H1 (cell line): ENCODE measurements at regions not wholly inside any gene's neighbourhood (a gene's known extent, or its start where the extent isn't known, plus 50 kb on each side); places are given as distances from the start of the nearest gene placed in this dataset.

Experiments
- CTCF ChIA-PET: fragments of 300-600 bp; sonication (Branson Sonifier 250); formaldehyde crosslinking; loops from one replicate; lab custom pipeline; 2021; ENCODE audit not compliant: partially characterized antibody; lab: Charles Lee
- POLR2A ChIA-PET: fragments of 300-600 bp; sonication (Branson Sonifier 250); formaldehyde crosslinking; loops from one replicate; lab custom pipeline; 2021; ENCODE audit warnings: inconsistent platforms; ENCODE audit not compliant: partially characterized antibody; lab: Charles Lee
- DNase-seq, 2 experiments: peaks; one replicate each; pipeline versions ENCODE4 v3.0.0 to v3.0.0-alpha.2; 2010 to 2022; ENCODE audit warnings: low spot score in 2 of 2, low read depth in 1 of 2, mixed read lengths in 1 of 2
- FAIRE-seq: peaks from 2 replicates; lab custom pipeline; 2011; peaks lifted over from hg19 to GRCh38; lab: Jason Lieb, UNC
- H2AFZ ChIP-seq: 2 replicates; pipeline ENCODE4 v1.8.1; 2012; ENCODE audit warnings: low read length, inconsistent platforms
- H2AK5ac ChIP-seq: 2 replicates; pipeline ENCODE4 v1.6.1; 2013; ENCODE audit warnings: low read depth, low read length
- H2BK120ac ChIP-seq: replicated peaks from 2 replicates; pipeline ENCODE3; 2013; ENCODE audit warnings: low read depth, low read length, inconsistent platforms
- H2BK12ac ChIP-seq: 2 replicates; pipeline ENCODE4 v1.6.1; 2013; ENCODE audit warnings: low read depth, low read length
- H2BK15ac ChIP-seq: 2 replicates; pipeline ENCODE4 v1.6.1; 2013; ENCODE audit warnings: low read length
- H2BK20ac ChIP-seq: 2 replicates; pipeline ENCODE4 v1.6.1; 2013; ENCODE audit warnings: low read length
- H2BK5ac ChIP-seq: 2 replicates; pipeline ENCODE4 v1.6.1; 2013; ENCODE audit warnings: low read depth, low read length
- H3K14ac ChIP-seq: 2 replicates; pipeline ENCODE4 v1.6.1; 2013; ENCODE audit warnings: inconsistent platforms; ENCODE audit not compliant: insufficient read length
- H3K18ac ChIP-seq: 2 replicates; pipeline ENCODE4 v1.6.1; 2013; ENCODE audit warnings: low read length; ENCODE audit errors: extremely low read depth
- H3K23ac ChIP-seq: 2 replicates; pipeline ENCODE4 v1.6.1; 2013; ENCODE audit warnings: inconsistent platforms; ENCODE audit not compliant: insufficient read length
- H3K23me2 ChIP-seq: 2 replicates; pipeline ENCODE4 v1.6.1; 2013; ENCODE audit warnings: low read depth, low read length
- H3K27ac ChIP-seq: 2 replicates; pipeline ENCODE4 v1.6.1; 2011; ENCODE audit warnings: low read depth, low read length, inconsistent platforms
- H3K27me3 ChIP-seq, 4 experiments: replicated peaks in 1 of 4; 1 replicate in 1 of 4; 2 replicates in 3 of 4; pipeline versions ENCODE4 v1.6.1 to v1.8.1; 2011 to 2013; ENCODE audit warnings: low read length in 3 of 4, mild to moderate bottlenecking in 3 of 4, inconsistent platforms in 2 of 4, mixed read lengths in 2 of 4, moderate library complexity in 1 of 4; ENCODE audit not compliant: control insufficient read depth in 3 of 4, insufficient read depth in 3 of 4; ENCODE audit errors: extremely low read depth in 1 of 4
- H3K36me3 ChIP-seq, 4 experiments: 2 replicates each; pipeline versions ENCODE4 v1.6.1 to v1.8.1; 2011 to 2013; ENCODE audit warnings: mild to moderate bottlenecking in 4 of 4, low read length in 3 of 4, moderate library complexity in 2 of 4, control low read depth in 1 of 4, inconsistent platforms in 1 of 4; ENCODE audit not compliant: insufficient read depth in 4 of 4, control insufficient read depth in 2 of 4
- H3K4ac ChIP-seq: replicated peaks from 2 replicates; pipeline ENCODE3; 2013; ENCODE audit warnings: low read length, low read depth, mixed read lengths, inconsistent platforms; ENCODE audit not compliant: insufficient read length
- H3K4me1 ChIP-seq, 4 experiments: replicated peaks in 1 of 4; 1 replicate in 1 of 4; 2 replicates in 3 of 4; pipeline versions ENCODE4 v1.6.1 to v1.8.1; 2011 to 2013; ENCODE audit warnings: low read length in 3 of 4, inconsistent platforms in 2 of 4, mixed read lengths in 1 of 4; ENCODE audit not compliant: insufficient read depth in 4 of 4, control insufficient read depth in 3 of 4
- H3K4me2 ChIP-seq, 2 experiments: 2 replicates each; pipeline versions ENCODE4 v1.6.1 to v1.8.1; 2011 to 2013; ENCODE audit warnings: low read depth in 2 of 2, low read length in 2 of 2, control low read depth in 1 of 2, inconsistent platforms in 1 of 2, mild to moderate bottlenecking in 1 of 2; ENCODE audit not compliant: insufficient read depth in 1 of 2
- H3K4me3 ChIP-seq, 4 experiments: fragments of 200-600, 300-600 bp in 1 of 4; sonication (generic), shearing (Covaris generic), sonication (Bioruptor Twin) in 1 of 4; 2 replicates each; pipeline versions ENCODE4 v1.5.1 to v1.8.1; 2011 to 2016; ENCODE audit warnings: low read length in 4 of 4, low read depth in 3 of 4, control low read depth in 2 of 4, inconsistent platforms in 2 of 4, mild to moderate bottlenecking in 2 of 4, mixed read lengths in 1 of 4, moderate library complexity in 1 of 4; ENCODE audit not compliant: insufficient read depth in 2 of 4; ENCODE audit errors: extremely low read depth in 1 of 4
- H3K56ac ChIP-seq: replicated peaks from 2 replicates; pipeline ENCODE3; 2013; ENCODE audit warnings: low read depth, mild to moderate bottlenecking, mixed read lengths, low read length, inconsistent platforms; ENCODE audit not compliant: insufficient read length
- H3K79me1 ChIP-seq: 2 replicates; pipeline ENCODE4 v1.6.1; 2013; ENCODE audit warnings: low read depth, low read length, control low read depth
- H3K79me2 ChIP-seq, 2 experiments: 2 replicates each; pipeline versions ENCODE4 v1.6.1 to v1.8.1; 2012 to 2013; ENCODE audit warnings: low read length in 2 of 2, mild to moderate bottlenecking in 2 of 2, inconsistent platforms in 1 of 2; ENCODE audit not compliant: insufficient read depth in 2 of 2, control insufficient read depth in 1 of 2
- H3K9ac ChIP-seq, 4 experiments: replicated peaks in 1 of 4; 1 replicate in 1 of 4; 2 replicates in 3 of 4; pipeline versions ENCODE4 v1.6.1 to v1.8.1; 2011 to 2013; ENCODE audit warnings: low read depth in 3 of 4, low read length in 3 of 4, control low read depth in 2 of 4, mild to moderate bottlenecking in 2 of 4, moderate library complexity in 2 of 4, inconsistent platforms in 1 of 4; ENCODE audit errors: extremely low read depth in 1 of 4
- H3K9me3 ChIP-seq, 2 experiments: 2 replicates each; pipeline versions ENCODE4 v1.6.1 to v1.8.1; 2012 to 2013; ENCODE audit warnings: mild to moderate bottlenecking in 2 of 2, moderate library complexity in 2 of 2, control low read depth in 1 of 2, inconsistent platforms in 1 of 2, low read depth in 1 of 2, low read length in 1 of 2, mixed read lengths in 1 of 2; ENCODE audit not compliant: insufficient read depth in 2 of 2
- H4K20me1 ChIP-seq, 2 experiments: replicated peaks in 1 of 2; 2 replicates each; pipeline versions ENCODE3 to v1.8.1; 2011 to 2013; ENCODE audit warnings: inconsistent platforms in 2 of 2, low read length in 2 of 2, mild to moderate bottlenecking in 1 of 2; ENCODE audit not compliant: insufficient read depth in 2 of 2, control insufficient read depth in 1 of 2
- H4K5ac ChIP-seq: 2 replicates; pipeline ENCODE4 v1.6.1; 2013; ENCODE audit warnings: low read length, low read depth, mixed read lengths, inconsistent platforms; ENCODE audit not compliant: insufficient read length
- H4K8ac ChIP-seq: 2 replicates; pipeline ENCODE4 v1.8.0; 2013; ENCODE audit warnings: mild to moderate bottlenecking, moderate library complexity, low read length, inconsistent platforms; ENCODE audit not compliant: insufficient read depth; ENCODE audit errors: extremely low read depth
- H4K91ac ChIP-seq: replicated peaks from 2 replicates; pipeline ENCODE3; 2013; ENCODE audit warnings: low read length, mixed read lengths, inconsistent platforms; ENCODE audit not compliant: insufficient read length
- CBX5 ChIP-seq: fragments of 300-800, 300-1000 bp; sonication (generic); IDR thresholded peaks from 2 replicates; pipeline ENCODE4 v1.7.1; 2016; ENCODE audit warnings: antibody characterized with exemption, low read length, low read depth
- CBX8 ChIP-seq: fragments of 300-800, 300-1000 bp; sonication (generic); IDR thresholded peaks from 2 replicates; pipeline ENCODE4 v1.7.1; 2016; ENCODE audit warnings: low read depth, low read length, borderline replicate concordance
- FOSL1 ChIP-seq: IDR thresholded peaks from 2 replicates; pipeline ENCODE4 v1.6.1; 2011; ENCODE audit warnings: mild to moderate bottlenecking, low read depth, low read length, moderate library complexity; ENCODE audit not compliant: insufficient read depth
- HDAC6 ChIP-seq: IDR thresholded peaks from one replicate; pipeline ENCODE4 v1.7.1; 2012; ENCODE audit warnings: low read depth, mild to moderate bottlenecking, inconsistent platforms, low read length, moderate library complexity
- KDM1A ChIP-seq: fragments of 200-600, 300-600 bp; sonication (generic); IDR thresholded peaks from 2 replicates; pipeline ENCODE4 v1.7.1; 2016; ENCODE audit warnings: mild to moderate bottlenecking, low read length, borderline replicate concordance
- NRF1 ChIP-seq: IDR thresholded peaks from 2 replicates; pipeline ENCODE4 v1.6.1; 2011; ENCODE audit warnings: mild to moderate bottlenecking, low read depth, low read length, improper control_type of control experiment
- POLR2AphosphoS5 ChIP-seq: IDR thresholded peaks from 2 replicates; pipeline ENCODE4 v1.6.1; 2011; ENCODE audit warnings: low read depth, low read length
- RBBP5 ChIP-seq: IDR thresholded peaks from 2 replicates; pipeline ENCODE4 v1.7.1; 2012; ENCODE audit warnings: low read depth, mild to moderate bottlenecking, inconsistent platforms, low read length, moderate library complexity, borderline replicate concordance
- TEAD4 ChIP-seq: IDR thresholded peaks from 2 replicates; pipeline ENCODE4 v1.6.1; 2012; ENCODE audit warnings: low read depth, low read length, inconsistent platforms, mixed read lengths
- WGBS, 2 experiments: shearing (Covaris generic) in 1 of 2; methylation state at CpG; one replicate each; pipeline versions ENCODE4 v1.1.6 to v1.1.7; 2013 to 2015; ENCODE audit warnings: low lambda C conversion rate in 2 of 2, mixed read lengths in 2 of 2, inconsistent platforms in 1 of 2, low coverage in 1 of 2, missing lambda C conversion rate in 1 of 2; ENCODE audit not compliant: insufficient replicate concordance in 2 of 2, insufficient coverage in 1 of 2, insufficient read length in 1 of 2; ENCODE audit errors: extremely low coverage in 1 of 2, missing lambda C conversion rate in 1 of 2; 5-methylcytosine and 5-hydroxymethylcytosine counted together

DNA sequence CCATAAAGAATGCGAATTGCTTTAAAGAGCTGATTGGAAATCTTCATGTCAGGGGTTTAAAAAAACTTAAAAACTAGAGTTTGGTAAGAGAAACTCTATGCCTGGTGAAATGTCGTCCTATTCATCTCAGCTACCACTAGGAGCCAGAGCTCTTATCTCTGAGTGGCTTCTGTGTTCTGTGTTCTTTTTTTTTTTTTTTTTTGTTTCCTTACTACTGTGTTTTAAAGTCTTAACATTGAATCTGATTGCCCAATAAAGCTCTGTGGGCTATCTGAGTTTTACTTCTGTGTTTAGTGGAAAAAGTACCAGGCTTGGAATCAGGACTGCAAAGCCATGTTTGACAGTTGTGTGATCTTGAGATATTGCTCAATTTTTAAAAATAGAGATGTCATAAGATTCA, 494.8 kb downstream of the RIT2 start:
- no peak overlapping the region for H3K18ac ChIP-seq
- no peak overlapping the region for H2BK15ac ChIP-seq
- peaks cover 0 to 1% (median 0%) of the 10 kb centered on the region in 4 experiments; a peak in 1 of 7 replicates for H3K27me3 ChIP-seq
- no peak overlapping the region for H3K9ac ChIP-seq
- no peak overlapping the region for H3K4ac ChIP-seq
- no peak overlapping the region for H3K4me3 ChIP-seq
- no peak for FAIRE-seq
- H2AK5ac ChIP-seq = no peak overlapping the region
- H3K23me2 ChIP-seq = no peaks in the 10 kb centered on the region
- H3K36me3 ChIP-seq = no peaks in the 10 kb centered on the region
- no peaks in the 10 kb centered on the region for H3K9me3 ChIP-seq
- no peak overlapping the region for H3K23ac ChIP-seq
- H2BK120ac ChIP-seq = no peak overlapping the region
- H2BK12ac ChIP-seq = no peak overlapping the region
- no peak overlapping the region for H2BK5ac ChIP-seq
- H3K27ac ChIP-seq = no peak overlapping the region
- no peaks in the 10 kb centered on the region for H3K79me2 ChIP-seq
- no peak overlapping the region for H4K91ac ChIP-seq
- no peak overlapping the region for H2BK20ac ChIP-seq
- no peak for TF ChIP-seq FOSL1
- no peak for TF ChIP-seq NRF1
- TF ChIP-seq TEAD4 = no peak
- TF ChIP-seq HDAC6 = no peak
- TF ChIP-seq CBX8 = no peak
- no peak for TF ChIP-seq CBX5
- no peak for TF ChIP-seq RBBP5
- no peak for TF ChIP-seq KDM1A
- TF ChIP-seq POLR2AphosphoS5 = no peak
- no peak overlapping the region for H3K4me2 ChIP-seq
- ChIA-PET CTCF (interaction anchor here (0.6 to 1.7 kb wide), 3 partner anchors 15 to 712 kb away, joined by 4 to 8 read pairs (median 4); no protein-coding TSS in a partner anchor), POLR2A (no interaction called here)
- H3K56ac ChIP-seq = no peak overlapping the region
- H3K4me1 ChIP-seq = no peaks in the 10 kb centered on the region
- no peak overlapping the region for H4K5ac ChIP-seq
- H4K8ac ChIP-seq = no peak overlapping the region
- no peak for DNase-seq
- WGBS, 2 experiments = 85% methylated on average over 2 of the region's 2 CpGs; no CpG with 5 or more reads in 1 of the 2 experiments
- no peaks in the 10 kb centered on the region for H4K20me1 ChIP-seq
- H3K14ac ChIP-seq = no peak overlapping the region
- no peak overlapping the region for H2AFZ ChIP-seq
- no peaks in the 10 kb centered on the region for H3K79me1 ChIP-seq
